Mesenchymal stem cell (in vitro differentiated cells and primary cell): ENCODE measurements at regions not wholly inside any gene's neighbourhood (a gene's known extent, or its start where the extent isn't known, plus 50 kb on each side); places are given as distances from the start of the nearest gene placed in this dataset.
A peak's percentile ranks its signal among the peaks of the same experiment; 100 is the strongest.
"Not testable (repeated sequence)": the region's sequence is repeated elsewhere in the genome, so short reads cannot be mapped to it uniquely, and the experiment has no call there.

ENCODE experiments used
- DNase-seq: peaks from one replicate; pipeline ENCODE4 v3.0.0-alpha.2; 2013
- H2AFZ ChIP-seq: one replicate; pipeline ENCODE4 v1.6.1; 2013; ENCODE audit warnings: low read depth, mild to moderate bottlenecking, control low read depth, inconsistent platforms, low read length, moderate library complexity
- H2AK5ac ChIP-seq: 2 replicates; pipeline ENCODE4 v1.6.1; 2013; ENCODE audit warnings: low read length, moderate library complexity, mild to moderate bottlenecking, inconsistent platforms; ENCODE audit not compliant: severe bottlenecking
- H2BK120ac ChIP-seq: one replicate; pipeline ENCODE4 v1.6.1; 2013; ENCODE audit warnings: low read depth, mild to moderate bottlenecking, inconsistent platforms, low read length, moderate library complexity
- H2BK12ac ChIP-seq, 2 experiments: one replicate each; pipeline ENCODE4 v1.6.1; 2013; ENCODE audit warnings: inconsistent platforms in 2 of 2, low read length in 2 of 2, mild to moderate bottlenecking in 2 of 2, moderate library complexity in 2 of 2, control low read depth in 1 of 2
- H2BK15ac ChIP-seq: one replicate; pipeline ENCODE4 v1.6.1; 2013; ENCODE audit warnings: mild to moderate bottlenecking, low read depth, inconsistent platforms; ENCODE audit not compliant: poor library complexity, severe bottlenecking
- H2BK5ac ChIP-seq: 2 replicates; pipeline ENCODE4 v1.6.1; 2013; ENCODE audit warnings: low read depth, mild to moderate bottlenecking, low read length, control low read depth, inconsistent platforms; ENCODE audit not compliant: poor library complexity, severe bottlenecking
- H3K14ac ChIP-seq, 2 experiments: one replicate each; pipeline ENCODE4 v1.6.1; 2013; ENCODE audit warnings: inconsistent platforms in 2 of 2, low read length in 2 of 2, control low read depth in 1 of 2, mild to moderate bottlenecking in 1 of 2, moderate library complexity in 1 of 2
- H3K18ac ChIP-seq, 2 experiments: one replicate each; pipeline ENCODE4 v1.6.1; 2013; ENCODE audit warnings: inconsistent platforms in 2 of 2, low read length in 2 of 2, control low read depth in 1 of 2, low read depth in 1 of 2, mild to moderate bottlenecking in 1 of 2
- H3K23ac ChIP-seq, 2 experiments: one replicate each; pipeline ENCODE4 v1.6.1; 2013; ENCODE audit warnings: inconsistent platforms in 2 of 2, low read length in 2 of 2, mild to moderate bottlenecking in 2 of 2, moderate library complexity in 2 of 2, control low read depth in 1 of 2
- H3K27ac ChIP-seq: 2 replicates; pipeline ENCODE4 v1.5.1; 2013; ENCODE audit warnings: mild to moderate bottlenecking, moderate library complexity, low read length, control low read depth, inconsistent platforms; ENCODE audit not compliant: poor library complexity, severe bottlenecking
- H3K27me3 ChIP-seq, 2 experiments: 2 replicates each; pipeline versions ENCODE4 v1.6.1 to v1.7.0; 2013; ENCODE audit warnings: low read length in 2 of 2, mild to moderate bottlenecking in 2 of 2, moderate library complexity in 2 of 2, control low read depth in 1 of 2, inconsistent platforms in 1 of 2; ENCODE audit not compliant: control insufficient read depth in 1 of 2, insufficient read depth in 1 of 2
- H3K36me3 ChIP-seq, 2 experiments: 2 replicates each; pipeline versions ENCODE4 v1.6.1 to v1.7.0; 2013; ENCODE audit warnings: low read length in 2 of 2, control low read depth in 1 of 2, inconsistent platforms in 1 of 2, low read depth in 1 of 2, mild to moderate bottlenecking in 1 of 2; ENCODE audit not compliant: insufficient read depth in 2 of 2, control insufficient read depth in 1 of 2
- H3K4ac ChIP-seq, 2 experiments: one replicate each; pipeline ENCODE4 v1.6.1; 2013; ENCODE audit warnings: inconsistent platforms in 2 of 2, low read length in 2 of 2, mild to moderate bottlenecking in 2 of 2, moderate library complexity in 2 of 2, control low read depth in 1 of 2, low read depth in 1 of 2
- H3K4me1 ChIP-seq: 2 replicates; pipeline ENCODE4 v1.6.1; 2013; ENCODE audit warnings: low read depth, low read length, control low read depth; ENCODE audit not compliant: control insufficient read depth, insufficient read depth
- H3K4me2 ChIP-seq: 2 replicates; pipeline ENCODE4 v1.6.1; 2013; ENCODE audit warnings: low read length, mild to moderate bottlenecking, inconsistent platforms; ENCODE audit not compliant: poor library complexity, severe bottlenecking
- H3K4me3 ChIP-seq, 2 experiments: 2 replicates each; pipeline versions ENCODE4 v1.5.1 to v1.7.0; 2013; ENCODE audit warnings: low read length in 2 of 2, mild to moderate bottlenecking in 2 of 2, control low read depth in 1 of 2, low read depth in 1 of 2; ENCODE audit not compliant: insufficient read depth in 1 of 2
- H3K79me1 ChIP-seq: replicated peaks from 2 replicates; pipeline ENCODE4 v1.6.1; 2013; ENCODE audit warnings: mild to moderate bottlenecking, control low read depth, low read length, inconsistent platforms; ENCODE audit not compliant: poor library complexity, severe bottlenecking
- H3K9ac ChIP-seq: 2 replicates; pipeline ENCODE4 v1.7.0; 2013; ENCODE audit warnings: mild to moderate bottlenecking, low read length, moderate library complexity
- H3K9me3 ChIP-seq: 2 replicates; pipeline ENCODE4 v1.7.0; 2013; ENCODE audit warnings: mild to moderate bottlenecking, low read length; ENCODE audit not compliant: control insufficient read depth
- H4K8ac ChIP-seq: one replicate; pipeline ENCODE4 v1.6.1; 2013; ENCODE audit warnings: inconsistent platforms, mild to moderate bottlenecking, low read length, moderate library complexity
- H4K91ac ChIP-seq: one replicate; pipeline ENCODE4 v1.6.1; 2013; ENCODE audit warnings: mild to moderate bottlenecking, low read length, inconsistent platforms
- WGBS: methylation state at CpG from one replicate; pipeline ENCODE4 v1.1.7; 2013; ENCODE audit warnings: mixed read lengths; 5-methylcytosine and 5-hydroxymethylcytosine counted together

DNA sequence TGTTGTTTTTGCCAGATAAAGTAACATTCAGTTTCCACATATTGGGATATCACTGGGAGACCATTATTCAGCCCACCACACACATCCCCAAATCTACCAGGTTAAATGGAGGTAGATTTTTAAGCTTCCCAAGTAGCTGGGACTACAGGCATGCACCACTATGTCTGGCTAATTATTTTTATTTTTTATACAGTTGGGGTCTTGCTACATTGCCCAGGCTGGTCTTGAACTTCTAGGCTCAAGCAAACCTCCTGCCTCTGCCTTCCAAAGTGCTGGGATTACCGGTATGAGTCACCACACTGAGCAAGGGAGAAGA is 96.6 kb upstream of the CHD2 start:
- Histone ChIP-seq H2BK120ac (no peak overlapping the region), H2BK5ac (no peak overlapping the region), H3K27me3 (no peaks in the 10 kb centered on the region), H2BK15ac (no peak overlapping the region), H3K9ac (peak overlapping the region; percentile 71), H3K36me3 (no peaks in the 10 kb centered on the region), H2AFZ (no peak overlapping the region), H3K79me1 (peaks cover 10% of the 10 kb centered on the region), H3K9me3 (no peaks in the 10 kb centered on the region), H3K4me2 (no peak overlapping the region), H3K4ac (no peak overlapping the region), H3K4me3 (no peak overlapping the region), H3K14ac (no peak overlapping the region), H3K18ac (peak overlapping the region; percentile 18 to 50), H3K23ac (no peak overlapping the region), H3K4me1 (peaks cover 11% of the 10 kb centered on the region), H2BK12ac (peak overlapping the region in 1 of 2 experiments; percentile 74), H2AK5ac (peak overlapping the region; percentile 64), H3K27ac (peak overlapping the region; percentile 80), H4K8ac (no peak overlapping the region), H4K91ac (no peak overlapping the region)
- 0% methylated on average over 1 of the region's 1 CpG for WGBS
- DNase-seq = no peak

DNA sequence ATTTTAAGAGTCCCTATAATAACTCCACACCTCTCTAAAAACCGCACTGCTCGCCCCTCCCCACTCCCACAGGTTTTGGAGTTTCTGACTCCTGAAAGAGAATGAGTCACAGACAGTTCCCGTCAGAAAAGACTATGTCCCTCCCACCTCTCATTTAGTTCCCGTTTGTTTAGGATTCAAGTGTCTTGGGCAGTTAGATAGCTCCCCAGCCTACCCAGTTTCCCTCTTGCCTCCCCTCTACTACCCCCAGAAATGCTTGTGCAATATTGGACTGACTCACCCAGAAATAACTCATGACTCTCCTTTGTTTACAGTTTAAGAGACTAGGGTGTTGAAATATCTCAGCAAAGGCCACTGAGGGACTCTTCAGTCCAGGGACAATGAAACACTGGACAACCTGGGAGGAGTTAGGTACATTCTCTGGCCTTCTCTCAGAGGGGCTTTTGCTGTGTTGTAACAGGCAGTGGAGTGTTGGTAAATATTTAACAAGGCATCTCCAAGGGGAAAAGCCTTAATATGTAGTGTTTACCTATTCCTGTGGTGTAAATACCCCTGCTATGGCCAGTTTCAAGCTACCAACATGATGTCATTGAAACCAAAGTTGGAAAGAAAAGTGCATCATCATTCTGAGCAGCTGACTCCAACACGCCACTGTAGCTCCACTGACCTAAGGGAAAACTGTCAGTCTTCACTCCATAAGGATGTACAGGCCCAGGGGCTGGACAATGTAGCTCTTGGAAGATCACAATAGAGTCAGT is 96.1 kb upstream of the CHD2 start:
- DNase-seq = peak; percentile 100
- H3K18ac ChIP-seq = peak overlapping the region; percentile 0 to 81
- no peaks in the 10 kb centered on the region for H3K9me3 ChIP-seq
- no peak overlapping the region for H3K14ac ChIP-seq
- H2BK5ac ChIP-seq = no peak overlapping the region
- peak overlapping the region in 1 of 2 experiments; percentile 54 for H2BK12ac ChIP-seq
- no peak overlapping the region for H2BK15ac ChIP-seq
- no peak overlapping the region for H2AFZ ChIP-seq
- 2% methylated on average over 5 of the region's 5 CpGs for WGBS
- H2AK5ac ChIP-seq = peak overlapping the region; percentile 2
- no peak overlapping the region for H3K4me3 ChIP-seq
- peak overlapping the region; percentile 87 for H3K9ac ChIP-seq
- H4K8ac ChIP-seq = no peak overlapping the region
- H4K91ac ChIP-seq = no peak overlapping the region
- H3K36me3 ChIP-seq = no peaks in the 10 kb centered on the region
- H3K27ac ChIP-seq = peak overlapping the region; percentile 80
- no peak overlapping the region for H3K4me2 ChIP-seq
- H3K4me1 ChIP-seq = peaks cover 16% of the 10 kb centered on the region
- no peaks in the 10 kb centered on the region for H3K27me3 ChIP-seq
- peaks cover 10% of the 10 kb centered on the region for H3K79me1 ChIP-seq
- no peak overlapping the region for H3K23ac ChIP-seq
- H2BK120ac ChIP-seq = peak overlapping the region; percentile 89
- peak overlapping the region in 1 of 2 experiments; percentile 77 for H3K4ac ChIP-seq

DNA sequence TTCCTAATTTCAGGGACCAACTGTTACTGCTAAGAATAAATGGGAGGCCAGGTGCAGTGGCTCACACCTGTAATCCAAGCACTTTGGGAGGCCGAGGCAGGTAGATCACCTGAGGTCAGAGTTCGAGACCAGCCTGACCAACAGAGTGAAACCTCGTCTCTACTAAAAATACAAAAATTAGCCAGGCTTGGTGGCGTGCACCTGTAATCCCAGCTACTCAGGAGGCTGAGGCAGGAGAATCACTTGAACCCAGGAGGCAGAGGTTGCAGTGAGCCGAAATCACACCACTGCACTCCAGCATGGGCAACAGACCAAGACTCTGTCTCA is 95.6 kb upstream of the CHD2 start:
- not testable (repeated sequence) for H3K23ac ChIP-seq, H3K36me3 ChIP-seq, H3K4me2 ChIP-seq, H2BK15ac ChIP-seq, H3K9me3 ChIP-seq, H4K8ac ChIP-seq, DNase-seq, H3K27me3 ChIP-seq, H4K91ac ChIP-seq, H2BK5ac ChIP-seq, H3K4me3 ChIP-seq, H3K14ac ChIP-seq, H2AFZ ChIP-seq
- WGBS = 94% methylated on average over 5 of the region's 5 CpGs
- H3K27ac ChIP-seq = peak overlapping the region; percentile 80
- H2BK120ac ChIP-seq = peak overlapping the region; percentile 89
- H3K18ac ChIP-seq = peak overlapping the region; percentile 0 to 81
- peak overlapping the region; percentile 87 for H3K9ac ChIP-seq
- H3K79me1 ChIP-seq = peaks cover 10% of the 10 kb centered on the region
- H3K4me1 ChIP-seq = peaks cover 19% of the 10 kb centered on the region
- H2AK5ac ChIP-seq = peak overlapping the region; percentile 2
- H3K4ac ChIP-seq = peak overlapping the region in 1 of 2 experiments; percentile 77
- H2BK12ac ChIP-seq = peak overlapping the region in 1 of 2 experiments; percentile 54

DNA sequence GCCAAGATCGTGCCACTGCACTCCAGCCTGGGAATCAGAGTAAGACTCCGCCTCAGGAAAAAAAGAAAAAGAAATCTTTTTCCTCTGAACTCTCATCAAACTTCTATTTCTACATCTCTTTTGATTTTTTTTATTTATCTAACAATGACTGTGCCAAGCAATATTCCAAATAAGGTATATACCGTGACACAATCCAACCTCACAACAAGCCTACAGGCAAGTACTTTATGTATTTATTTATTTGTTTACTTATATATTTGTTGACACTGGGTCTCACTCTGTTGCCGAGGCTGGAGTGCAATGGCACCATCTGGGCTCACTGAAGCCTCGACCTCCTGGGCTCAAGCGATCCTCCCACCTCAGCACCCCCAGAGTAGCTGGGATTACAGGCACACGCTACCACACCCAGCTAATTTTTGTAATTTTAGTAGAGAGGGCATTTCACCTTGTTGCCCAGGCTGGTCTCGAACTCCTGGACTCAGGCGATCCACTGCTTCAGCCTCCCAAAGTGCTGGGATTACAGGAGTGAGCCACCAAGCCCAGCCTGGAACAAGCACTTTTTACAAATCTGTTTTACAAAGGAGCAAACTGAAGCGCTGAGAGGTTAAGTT is 94.9 kb upstream of the CHD2 start:
- Histone ChIP-seq H3K4me3 (no peak overlapping the region), H2BK15ac (peak overlapping the region; percentile 97), H3K4me2 (no peak overlapping the region), H3K9ac (peak overlapping the region; percentile 87), H3K4ac (peak overlapping the region in 1 of 2 experiments; percentile 68), H4K8ac (peak overlapping the region; percentile 75), H3K18ac (peak overlapping the region; percentile 55 to 66), H4K91ac (peak overlapping the region; percentile 90), H2AK5ac (peak overlapping the region; percentile 36), H3K9me3 (no peaks in the 10 kb centered on the region), H3K36me3 (no peaks in the 10 kb centered on the region), H2BK120ac (no peak overlapping the region), H3K79me1 (peaks cover 10% of the 10 kb centered on the region), H3K27me3 (no peaks in the 10 kb centered on the region), H2BK12ac (peak overlapping the region; percentile 50 to 84), H2BK5ac (no peak overlapping the region), H3K14ac (no peak overlapping the region), H3K4me1 (peaks cover 19% of the 10 kb centered on the region), H3K23ac (no peak overlapping the region), H2AFZ (no peak overlapping the region), H3K27ac (no peak overlapping the region)
- no peak for DNase-seq
- 97% methylated on average over 9 of the region's 10 CpGs for WGBS
